ENCODE measurements at regions not wholly inside any gene's neighbourhood (a gene's known extent, or its start where the extent isn't known, plus 50 kb on each side); places are given as distances from the start of the nearest gene placed in this dataset.
A peak's percentile ranks its signal among the peaks of the same experiment; 100 is the strongest.

GRCh38 chr3:46120983-46121382 lies 87.1 kb downstream of the CCR1 start:
- 32 to 51% (median 45%) methylated on average over 1 of the region's 1 CpG for WGBS, 5 donors
- TF ChIP-seq POLR2A (IDR thresholded peaks at IDR 0.05) (no peak), CTCF (IDR thresholded peaks at IDR 0.05) (no peak), POLR2AphosphoS5 (IDR thresholded peaks at IDR 0.05) (no peak), EP300 (IDR thresholded peaks at IDR 0.05) (no peak)
- no peaks in the 10 kb centered on the region for H3K27me3 ChIP-seq

GRCh38 chr3:46119709-46120498 lies 88.2 kb downstream of the CCR1 start:
- Histone ChIP-seq H3K27ac (no peak overlapping the region), H3K36me3 (no peaks in the 10 kb centered on the region), H3K4me3 (no peak overlapping the region), H3K27me3 (no peaks in the 10 kb centered on the region), H3K9me3 (no peaks in the 10 kb centered on the region), H3K4me1 (peaks cover 0 to 12% (median 0%) of the 10 kb centered on the region in 4 donors)
- WGBS, 5 donors, result 61 to 87% (median 76%) methylated on average over 4 of the region's 4 CpGs
- intact Hi-C loops (cut with DNase I; ENCODE audit: low total_unique reads), result no loop called here
- DNase-seq, result no peak
- TF ChIP-seq POLR2A (IDR thresholded peaks at IDR 0.05) (no peak), POLR2AphosphoS5 (IDR thresholded peaks at IDR 0.05) (no peak), CTCF (IDR thresholded peaks at IDR 0.05) (no peak), EP300 (IDR thresholded peaks at IDR 0.05) (no peak)

More at GRCh38 chr3:46120983-46121382, 87.1 kb downstream of the CCR1 start:
- Histone ChIP-seq H3K27ac (no peak overlapping the region), H3K4me1 (peaks cover 0 to 6% (median 0%) of the 10 kb centered on the region in 4 donors), H3K4me3 (no peak overlapping the region), H3K36me3 (no peaks in the 10 kb centered on the region), H3K9me3 (no peaks in the 10 kb centered on the region)
- no peak for DNase-seq
- intact Hi-C loops (cut with DNase I; ENCODE audit: low total_unique reads), result no loop called here

GRCh38 chr3:46119253-46119652 lies 88.9 kb downstream of the CCR1 start:
- peaks cover 0 to 17% (median 0%) of the 10 kb centered on the region in 4 donors for H3K4me1 ChIP-seq
- H3K27ac ChIP-seq, result no peak overlapping the region
- no peaks in the 10 kb centered on the region for H3K36me3 ChIP-seq
- no peaks in the 10 kb centered on the region for H3K9me3 ChIP-seq
- intact Hi-C loops (cut with DNase I; ENCODE audit: low total_unique reads), result no loop called here
- no peaks in the 10 kb centered on the region for H3K27me3 ChIP-seq
- 77 to 99% (median 80%) methylated on average over 3 of the region's 3 CpGs for WGBS, 5 donors
- no peak overlapping the region for H3K4me3 ChIP-seq
- no peak for DNase-seq
- TF ChIP-seq POLR2A (IDR thresholded peaks at IDR 0.05) (no peak), EP300 (IDR thresholded peaks at IDR 0.05) (no peak), CTCF (IDR thresholded peaks at IDR 0.05) (no peak), POLR2AphosphoS5 (IDR thresholded peaks at IDR 0.05) (no peak)

- H3K9me3 ChIP-seq, result no peaks in the 10 kb centered on the region
- no peaks in the 10 kb centered on the region for H3K36me3 ChIP-seq
- peak overlapping the region in 3 of 5 donors; percentile 15 to 60 (median 42) for H3K27ac ChIP-seq
- intact Hi-C loops (cut with DNase I; ENCODE audit: low total_unique reads), result no loop called here
- 82 to 90% (median 83%) methylated on average over 4 of the region's 4 CpGs for WGBS, 5 donors
- peaks cover 0 to 11% (median 0%) of the 10 kb centered on the region in 4 donors for H3K4me1 ChIP-seq
- H3K4me3 ChIP-seq, result no peak overlapping the region
- DNase-seq, result no peak
- H3K27me3 ChIP-seq, result no peaks in the 10 kb centered on the region
- TF ChIP-seq POLR2A (IDR thresholded peaks at IDR 0.05), result no peak
- no peak for TF ChIP-seq EP300 (IDR thresholded peaks at IDR 0.05)
- TF ChIP-seq POLR2AphosphoS5 (IDR thresholded peaks at IDR 0.05), result no peak
- TF ChIP-seq CTCF (IDR thresholded peaks at IDR 0.05), result no peak
These were observed 89.7 kb upstream of the XCR1 start for GRCh38 chr3:46116996-46117395.
